ENCODE measurements at regions not wholly inside any gene's neighbourhood (a gene's known extent, or its start where the extent isn't known, plus 50 kb on each side); places are given as distances from the start of the nearest gene placed in this dataset.

DNA sequence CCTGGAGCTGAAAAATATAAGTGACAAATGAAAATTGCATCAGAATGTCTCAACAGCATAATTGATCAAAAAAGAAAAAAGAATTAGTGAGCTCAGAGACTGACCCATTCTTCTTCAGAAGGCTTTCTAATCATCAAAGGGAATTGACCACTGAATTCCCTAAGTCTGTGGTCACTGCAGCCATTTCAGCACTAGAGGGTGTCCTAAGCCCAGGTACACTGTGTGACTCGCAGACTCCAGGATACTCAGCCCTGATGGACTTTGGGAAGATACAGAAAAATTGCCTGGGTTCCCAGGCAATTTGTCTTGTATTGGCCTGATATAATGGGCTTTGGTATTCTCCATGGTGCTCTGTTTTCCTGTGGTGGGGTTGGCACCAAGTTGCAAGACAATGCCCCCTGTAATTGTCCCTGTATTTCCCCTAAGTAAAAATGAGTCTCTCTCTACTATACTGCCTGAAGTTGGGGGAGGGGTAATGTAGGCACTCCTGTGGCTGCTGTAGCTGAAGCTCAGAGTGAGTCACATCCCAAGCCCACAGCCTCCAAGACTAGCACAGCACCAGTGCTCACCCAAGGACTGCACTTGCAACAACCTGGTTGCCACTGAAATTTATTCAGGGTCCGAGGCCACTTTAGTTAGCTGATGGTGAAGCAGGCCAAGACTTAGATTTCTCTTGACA, 256.0 kb upstream of the STAC start:
- H3K27me3 ChIP-seq, result no peaks in the 10 kb centered on the region
- peaks cover 0 to 3% (median 0%) of the 10 kb centered on the region in 4 donors for H3K9me3 ChIP-seq
- ATAC-seq (ENCODE audit: low FRiP score in 2 of 2), result no peak
- H3K36me3 ChIP-seq, result no peaks in the 10 kb centered on the region
- TF ChIP-seq EP300 (IDR thresholded peaks at IDR 0.05), result no peak
- TF ChIP-seq POLR2A (IDR thresholded peaks at IDR 0.05), result no peak
- TF ChIP-seq, protein P1, sequence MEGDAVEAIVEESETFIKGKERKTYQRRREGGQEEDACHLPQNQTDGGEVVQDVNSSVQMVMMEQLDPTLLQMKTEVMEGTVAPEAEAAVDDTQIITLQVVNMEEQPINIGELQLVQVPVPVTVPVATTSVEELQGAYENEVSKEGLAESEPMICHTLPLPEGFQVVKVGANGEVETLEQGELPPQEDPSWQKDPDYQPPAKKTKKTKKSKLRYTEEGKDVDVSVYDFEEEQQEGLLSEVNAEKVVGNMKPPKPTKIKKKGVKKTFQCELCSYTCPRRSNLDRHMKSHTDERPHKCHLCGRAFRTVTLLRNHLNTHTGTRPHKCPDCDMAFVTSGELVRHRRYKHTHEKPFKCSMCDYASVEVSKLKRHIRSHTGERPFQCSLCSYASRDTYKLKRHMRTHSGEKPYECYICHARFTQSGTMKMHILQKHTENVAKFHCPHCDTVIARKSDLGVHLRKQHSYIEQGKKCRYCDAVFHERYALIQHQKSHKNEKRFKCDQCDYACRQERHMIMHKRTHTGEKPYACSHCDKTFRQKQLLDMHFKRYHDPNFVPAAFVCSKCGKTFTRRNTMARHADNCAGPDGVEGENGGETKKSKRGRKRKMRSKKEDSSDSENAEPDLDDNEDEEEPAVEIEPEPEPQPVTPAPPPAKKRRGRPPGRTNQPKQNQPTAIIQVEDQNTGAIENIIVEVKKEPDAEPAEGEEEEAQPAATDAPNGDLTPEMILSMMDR (IDR thresholded peaks at IDR 0.05), result peak in 3 of 6 experiments; percentile 27 to 41 (median 29)
- no peak for DNase-seq
- H3K27ac ChIP-seq, result no peak overlapping the region
- 79 to 83% methylated on average over 1 to 2 of the region's 2 CpGs for WGBS, 2 donors
- no peaks in the 10 kb centered on the region for H3K4me1 ChIP-seq
- no peak overlapping the region for H3K4me3 ChIP-seq

DNA sequence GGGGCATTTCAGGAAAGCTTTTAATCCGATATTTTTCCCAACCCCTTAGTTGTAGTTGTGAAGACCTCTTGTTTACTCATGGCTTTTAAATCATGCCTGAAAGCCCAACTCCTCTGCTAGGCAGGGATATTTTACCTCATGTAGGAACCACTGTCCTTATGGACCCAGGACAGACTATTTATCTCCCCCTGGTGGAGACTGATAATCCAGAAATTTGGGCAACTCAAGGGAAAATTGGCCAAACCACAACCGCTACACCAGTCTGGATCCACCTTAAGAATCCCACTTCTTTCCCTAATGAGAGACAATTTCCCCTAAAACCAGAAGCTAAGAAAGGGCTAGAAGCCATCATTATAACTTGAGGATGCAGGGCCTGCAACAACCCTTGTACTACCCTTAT, 248.1 kb upstream of the STAC start:
- no peak overlapping the region for H3K4me3 ChIP-seq
- no peaks in the 10 kb centered on the region for H3K9me3 ChIP-seq
- ATAC-seq (ENCODE audit: low FRiP score in 2 of 2) (no peak), DNase-seq (no peak)
- no peak overlapping the region for H3K27ac ChIP-seq
- TF ChIP-seq EP300 (IDR thresholded peaks at IDR 0.05) (no peak), POLR2AphosphoS5 (IDR thresholded peaks at IDR 0.05) (no peak), POLR2A (IDR thresholded peaks at IDR 0.05) (no peak)
- TF ChIP-seq, protein P1 (IDR thresholded peaks at IDR 0.05), result no peak
- WGBS, 2 donors, result 90 to 94% methylated on average over 2 of the region's 2 CpGs
- H3K27me3 ChIP-seq, result no peaks in the 10 kb centered on the region
- H3K4me1 ChIP-seq, result no peaks in the 10 kb centered on the region
- H3K36me3 ChIP-seq, result no peaks in the 10 kb centered on the region

DNA sequence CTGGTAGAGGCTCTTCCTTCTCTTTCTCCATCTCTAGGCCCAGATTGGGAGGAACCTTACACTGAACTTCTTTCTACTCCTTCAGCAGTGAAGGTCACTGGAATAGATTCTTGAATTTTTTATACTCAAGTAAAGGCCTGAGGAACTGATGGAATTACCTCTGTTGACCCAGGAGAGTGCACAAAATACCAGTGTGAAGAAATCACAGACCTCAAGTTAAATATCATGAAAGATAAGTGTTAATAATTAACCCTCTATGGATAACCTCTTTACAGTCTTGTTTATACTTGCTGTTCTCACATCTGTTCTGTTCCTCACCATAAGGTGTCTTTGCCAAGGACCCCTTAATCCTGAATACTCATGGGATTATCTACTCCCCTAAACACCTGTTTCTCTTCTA, 244.4 kb upstream of the STAC start:
- Histone ChIP-seq H3K36me3 (no peaks in the 10 kb centered on the region), H3K9me3 (no peaks in the 10 kb centered on the region), H3K27me3 (no peaks in the 10 kb centered on the region), H3K27ac (no peak overlapping the region), H3K4me3 (no peak overlapping the region), H3K4me1 (no peaks in the 10 kb centered on the region)
- DNase-seq (no peak), ATAC-seq (ENCODE audit: low FRiP score in 2 of 2) (no peak)
- TF ChIP-seq POLR2A (IDR thresholded peaks at IDR 0.05) (no peak), POLR2AphosphoS5 (IDR thresholded peaks at IDR 0.05) (no peak), EP300 (IDR thresholded peaks at IDR 0.05) (no peak)
- TF ChIP-seq, protein P1 (IDR thresholded peaks at IDR 0.05), result no peak

DNA sequence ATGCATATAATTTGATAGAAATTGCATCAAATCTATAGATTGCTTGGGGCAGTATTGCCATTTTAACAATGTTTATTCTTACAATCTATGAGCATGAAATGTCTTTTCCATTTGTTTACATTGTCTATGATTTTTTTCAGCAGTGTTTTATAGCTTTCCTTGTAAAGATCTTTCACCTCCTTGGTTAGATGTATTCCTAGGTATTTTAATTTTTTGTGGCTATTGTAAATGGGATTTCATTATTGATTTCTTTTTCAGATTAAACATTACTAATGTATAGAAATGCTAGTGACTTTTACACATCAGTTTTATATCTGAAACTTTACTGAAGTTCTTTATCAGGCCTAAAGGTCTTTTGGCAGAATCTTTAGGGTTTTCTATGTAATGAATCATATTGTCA, 237.6 kb upstream of the STAC start:
- no peaks in the 10 kb centered on the region for H3K9me3 ChIP-seq
- TF ChIP-seq EP300 (IDR thresholded peaks at IDR 0.05) (no peak), POLR2A (IDR thresholded peaks at IDR 0.05) (no peak), POLR2AphosphoS5 (IDR thresholded peaks at IDR 0.05) (no peak)
- TF ChIP-seq, protein P1 (IDR thresholded peaks at IDR 0.05), result no peak
- H3K4me3 ChIP-seq, result no peak overlapping the region
- no peaks in the 10 kb centered on the region for H3K36me3 ChIP-seq
- H3K27ac ChIP-seq, result no peak overlapping the region
- ATAC-seq (ENCODE audit: low FRiP score in 2 of 2) (no peak), DNase-seq (no peak)
- H3K4me1 ChIP-seq, result no peaks in the 10 kb centered on the region
- H3K27me3 ChIP-seq, result no peaks in the 10 kb centered on the region

DNA sequence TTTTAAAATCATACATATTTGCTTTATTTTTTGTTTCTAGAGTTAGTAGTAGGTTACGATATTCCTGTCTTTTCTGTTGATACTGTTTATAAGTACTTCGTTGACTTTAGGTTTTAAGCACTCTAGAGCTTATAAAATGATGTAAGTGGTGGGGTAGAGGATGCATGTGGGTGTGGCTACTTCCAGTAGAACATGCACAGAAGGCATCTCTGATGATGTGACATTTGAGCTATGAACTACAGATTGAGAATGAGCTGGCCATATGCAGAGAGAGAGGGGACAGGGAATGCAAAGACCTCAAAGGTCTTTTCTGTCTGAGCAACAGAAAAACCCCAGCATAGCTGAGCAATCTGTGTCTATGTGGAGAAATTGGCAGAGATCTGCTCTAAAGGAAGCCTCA, 233.9 kb upstream of the STAC start:
- no peak overlapping the region for H3K4me3 ChIP-seq
- no peaks in the 10 kb centered on the region for H3K4me1 ChIP-seq
- TF ChIP-seq POLR2AphosphoS5 (IDR thresholded peaks at IDR 0.05) (no peak), EP300 (IDR thresholded peaks at IDR 0.05) (no peak), POLR2A (IDR thresholded peaks at IDR 0.05) (no peak)
- TF ChIP-seq, protein P1 (IDR thresholded peaks at IDR 0.05), result no peak
- no peaks in the 10 kb centered on the region for H3K27me3 ChIP-seq
- H3K27ac ChIP-seq, result no peak overlapping the region
- H3K36me3 ChIP-seq, result no peaks in the 10 kb centered on the region
- WGBS, 2 donors, result 62 to 63% methylated on average over 2 of the region's 2 CpGs
- DNase-seq (no peak), ATAC-seq (ENCODE audit: low FRiP score in 2 of 2) (no peak)
- no peaks in the 10 kb centered on the region for H3K9me3 ChIP-seq

Data from upper lobe of left lung (tissue), 6 donors.